GM18517 (cell line): ENCODE measurements at regions not wholly inside any gene's neighbourhood (a gene's known extent, or its start where the extent isn't known, plus 50 kb on each side); places are given as distances from the start of the nearest gene placed in this dataset.

Experiments used
- ATAC-seq: cut with Tn5 transposase; IDR thresholded peaks from one replicate; pipeline ENCODE4 v1.9.1; 2021; ENCODE audit warnings: mild to moderate bottlenecking, moderate library complexity; ENCODE audit not compliant: unreplicated experiment

DNA sequence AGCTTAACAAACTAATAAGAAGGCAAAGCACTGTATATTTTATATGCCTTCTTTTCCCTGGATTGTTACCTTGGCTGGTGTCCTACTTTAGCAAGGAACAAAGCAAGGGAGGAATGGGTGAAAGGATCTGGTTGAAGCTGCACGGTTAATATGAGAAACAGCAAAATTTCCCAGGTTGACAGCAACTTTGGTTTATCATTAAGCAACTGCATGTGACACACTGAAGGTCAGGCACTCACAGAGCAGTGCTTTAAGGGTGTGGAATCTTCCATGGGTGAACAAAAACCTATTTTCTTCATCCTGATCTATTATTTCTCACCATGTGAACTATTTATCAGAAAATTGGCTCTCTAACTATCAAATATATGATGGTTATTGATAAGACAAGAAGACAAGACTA, 109.0 kb upstream of the ATP10B start:
- ATAC-seq: no peak

DNA sequence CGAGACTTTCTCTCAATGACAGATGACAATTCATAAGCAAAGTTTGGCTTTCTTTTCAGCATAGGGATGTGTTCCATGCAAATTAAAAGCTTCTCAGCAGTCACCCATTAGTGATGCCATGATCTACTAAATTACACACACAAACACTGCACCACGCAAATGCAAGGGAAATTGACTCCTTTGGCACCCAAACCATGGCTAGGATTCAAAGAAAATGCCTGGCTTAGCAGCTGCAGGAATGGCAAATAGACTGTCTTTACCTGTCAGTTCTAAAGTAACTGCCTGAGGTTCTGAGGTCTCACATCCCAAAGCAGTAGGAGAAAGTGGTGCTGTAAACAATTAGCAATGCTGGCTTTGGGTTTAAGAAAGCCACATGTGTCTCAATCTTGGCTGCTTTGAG, 108.6 kb upstream of the ATP10B start:
- ATAC-seq: no peak

DNA sequence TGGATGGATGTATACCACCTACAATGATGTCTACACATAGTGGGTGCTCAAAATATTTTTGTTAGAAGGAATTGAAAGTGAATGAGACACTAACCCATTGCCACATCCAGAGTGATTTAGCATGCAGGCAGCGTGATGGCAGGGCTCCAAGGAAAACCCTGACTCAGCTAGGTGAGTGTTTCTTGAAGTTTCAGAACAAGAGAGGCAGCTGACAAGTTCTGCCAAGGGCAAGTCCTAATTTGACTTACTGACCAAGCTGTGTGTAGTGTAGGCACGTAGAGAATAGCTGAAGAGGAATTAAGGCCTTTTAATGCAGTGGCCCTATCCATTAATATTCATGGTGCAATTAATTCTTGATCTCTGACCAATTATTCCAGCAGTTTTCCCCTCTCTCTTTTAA, 107.8 kb upstream of the ATP10B start:
- ATAC-seq: no peak

DNA sequence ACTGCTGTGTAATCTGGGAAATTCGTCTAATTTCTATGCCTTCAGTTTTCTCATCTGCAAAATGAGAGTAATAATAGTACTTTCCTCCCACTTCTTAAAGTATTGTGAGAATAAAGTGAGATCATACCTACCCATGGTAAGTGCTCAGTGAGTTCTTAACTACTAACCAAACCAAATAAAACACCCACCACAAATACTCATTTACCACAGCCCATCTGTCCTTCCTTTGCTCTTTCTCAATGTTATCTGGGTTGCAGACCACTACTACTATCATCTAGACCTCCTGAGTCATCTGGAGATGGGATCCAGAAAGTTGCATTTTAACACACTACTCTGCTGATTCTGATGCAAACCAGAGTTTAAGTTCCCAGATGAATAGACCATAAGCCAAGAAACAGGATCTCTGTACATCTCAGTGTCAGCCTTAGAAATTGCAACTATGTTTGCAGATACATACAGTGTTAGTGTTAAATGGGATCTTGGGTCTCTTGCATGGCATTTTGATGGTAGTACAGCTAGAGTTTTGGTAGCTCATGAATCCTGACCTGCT, 105.4 kb upstream of the ATP10B start:
- no peak for ATAC-seq

DNA sequence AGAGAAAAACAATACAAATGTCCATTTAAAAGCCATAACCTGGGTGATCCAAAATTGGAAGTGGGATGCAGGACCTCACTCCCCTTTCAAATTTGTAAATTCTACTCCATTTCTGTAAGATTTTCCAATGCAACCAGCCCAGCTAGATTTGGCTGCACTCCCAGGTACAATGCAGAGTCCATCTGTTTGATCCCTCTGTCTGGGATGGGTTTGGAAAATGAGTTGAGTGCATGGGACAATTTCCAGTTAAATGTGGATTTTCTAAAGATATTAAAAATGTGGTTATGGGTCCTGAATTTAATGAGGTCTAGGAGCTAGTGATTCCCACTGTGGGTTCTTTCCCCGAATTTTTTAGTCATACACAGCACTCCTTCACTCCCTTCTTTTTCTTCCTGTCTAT, 104.0 kb upstream of the ATP10B start:
- no peak for ATAC-seq

DNA sequence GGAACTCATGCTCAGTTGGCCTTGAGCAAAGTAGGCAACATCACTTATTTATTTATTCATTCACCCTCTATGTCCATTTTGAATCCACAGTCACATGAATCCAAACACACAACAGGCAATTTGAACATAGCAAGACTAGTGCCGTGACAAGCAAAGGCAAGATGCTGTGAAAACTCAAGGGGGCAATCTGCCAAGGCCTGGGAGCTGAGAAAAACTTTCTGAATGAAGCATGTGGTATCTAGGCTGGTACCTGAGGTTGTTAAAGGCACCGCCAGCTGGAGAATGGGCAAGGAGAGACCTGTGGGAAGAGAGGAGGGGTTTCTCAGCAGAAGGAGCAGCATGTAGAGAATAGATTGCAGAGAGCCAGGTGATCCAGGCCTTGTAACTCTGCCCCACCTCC, 98.3 kb upstream of the ATP10B start:
- no peak for ATAC-seq

DNA sequence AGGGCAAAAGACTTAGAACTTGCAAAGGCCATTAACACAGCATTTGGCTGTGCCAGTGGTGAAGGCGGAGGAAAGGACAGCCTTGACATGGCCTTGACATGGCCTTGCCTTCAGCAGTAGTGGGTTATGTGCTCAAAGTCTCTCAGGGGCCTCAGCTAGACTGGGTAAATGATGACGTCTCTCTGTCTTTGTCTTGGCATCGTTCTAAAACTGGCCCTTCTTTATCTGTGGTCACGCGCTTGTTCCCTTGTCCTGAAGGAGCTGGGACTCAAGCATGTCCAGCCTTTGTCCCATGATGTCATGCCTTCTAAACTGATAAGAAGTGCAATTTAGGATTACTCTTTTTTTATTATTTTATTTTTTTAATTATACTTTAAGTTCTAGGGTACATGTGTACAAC, 88.7 kb upstream of the ATP10B start:
- no peak for ATAC-seq

DNA sequence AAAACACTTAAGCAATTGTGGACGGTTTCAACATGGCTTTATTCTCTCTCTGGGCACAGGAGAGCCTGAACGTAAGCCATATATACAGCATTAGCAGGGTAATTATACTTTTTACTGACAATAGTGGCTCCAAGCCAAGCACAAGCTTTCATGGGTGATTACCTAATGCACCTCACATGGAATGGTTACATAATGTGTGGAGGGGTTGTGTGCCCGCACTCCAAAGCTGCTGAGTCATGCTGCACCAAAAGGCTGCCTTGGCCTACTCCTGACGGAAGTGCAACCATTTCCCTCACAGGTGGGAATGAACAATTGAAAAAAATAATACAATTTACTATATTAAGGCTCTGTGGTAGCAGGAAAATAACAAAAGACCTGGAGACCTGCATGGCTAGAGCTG, 86.5 kb upstream of the ATP10B start:
- ATAC-seq: no peak

DNA sequence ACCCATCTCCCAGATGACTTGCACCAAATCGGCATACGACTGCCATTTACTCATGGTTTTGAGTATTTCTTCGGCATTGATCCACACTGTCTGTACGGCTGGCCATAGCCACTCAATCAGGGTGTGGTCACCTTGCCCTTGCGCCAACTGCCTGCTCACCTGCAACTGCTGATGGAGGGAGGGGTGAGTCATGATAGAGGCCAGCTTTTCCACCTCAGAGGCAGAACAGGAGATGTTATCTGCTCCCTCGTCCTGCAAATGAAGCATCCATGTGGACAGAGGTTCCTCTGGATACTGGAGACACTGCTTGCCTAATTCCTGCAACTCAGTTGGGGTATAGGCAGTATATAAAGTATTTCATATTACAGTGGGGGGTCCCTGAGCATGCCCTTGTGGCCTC, 85.6 kb upstream of the ATP10B start:
- ATAC-seq: no peak

DNA sequence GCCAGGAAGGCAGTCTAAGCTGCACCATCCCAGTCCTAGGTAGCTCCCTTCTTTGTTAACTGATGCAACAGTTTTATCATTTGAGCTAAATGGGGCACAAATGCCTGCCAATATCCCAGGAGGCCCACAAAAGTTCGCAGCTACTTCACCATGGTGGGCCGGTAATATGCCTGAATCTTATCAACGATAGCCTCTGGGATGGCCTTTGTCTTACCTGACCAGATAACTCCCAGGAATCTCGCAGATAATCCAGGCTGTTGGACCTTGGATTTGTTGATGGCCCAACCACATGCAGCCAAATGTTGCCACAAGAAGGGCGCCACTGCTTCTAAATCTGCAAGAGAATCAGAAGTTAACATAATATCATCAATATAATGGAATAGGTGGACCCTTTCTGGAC, 83.8 kb upstream of the ATP10B start:
- no peak for ATAC-seq

DNA sequence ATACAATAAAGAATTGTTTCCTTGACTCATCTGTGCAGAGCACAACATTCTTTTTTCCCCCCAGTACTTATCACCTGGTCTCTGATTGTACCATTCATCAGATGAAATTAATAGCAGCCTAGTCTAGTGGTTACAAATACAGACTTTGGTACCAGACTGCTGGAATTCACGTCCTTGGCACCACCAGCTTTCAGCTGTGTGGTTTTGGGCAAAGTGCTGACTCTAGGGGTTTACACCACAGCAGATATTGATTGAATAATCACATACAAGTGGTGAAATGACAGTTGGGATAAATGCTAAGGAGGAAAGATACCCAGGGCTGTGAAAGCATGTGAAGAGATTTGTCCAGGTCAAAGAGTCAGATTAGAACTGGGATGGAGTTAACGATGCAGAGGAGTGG, 79.3 kb upstream of the ATP10B start:
- no peak for ATAC-seq

DNA sequence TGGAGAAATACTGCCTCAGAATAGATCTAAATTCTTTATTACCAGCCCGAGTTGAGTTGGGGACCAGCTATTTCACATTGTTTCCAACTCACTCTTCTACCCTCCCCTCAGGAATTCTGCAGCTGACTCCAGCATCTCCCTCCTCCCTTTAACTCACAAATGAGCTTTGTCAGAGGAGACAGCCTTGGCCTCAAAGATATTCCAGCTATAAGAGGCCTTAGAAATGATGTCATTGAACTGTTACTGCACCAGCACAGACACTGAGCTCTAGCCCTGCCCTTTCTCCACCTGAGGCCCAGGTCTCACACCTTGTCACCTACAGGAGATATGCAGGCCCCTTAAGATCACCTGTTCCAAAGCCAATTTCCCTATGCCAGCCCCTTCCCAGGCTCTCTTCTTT, 78.4 kb upstream of the ATP10B start:
- ATAC-seq: no peak

DNA sequence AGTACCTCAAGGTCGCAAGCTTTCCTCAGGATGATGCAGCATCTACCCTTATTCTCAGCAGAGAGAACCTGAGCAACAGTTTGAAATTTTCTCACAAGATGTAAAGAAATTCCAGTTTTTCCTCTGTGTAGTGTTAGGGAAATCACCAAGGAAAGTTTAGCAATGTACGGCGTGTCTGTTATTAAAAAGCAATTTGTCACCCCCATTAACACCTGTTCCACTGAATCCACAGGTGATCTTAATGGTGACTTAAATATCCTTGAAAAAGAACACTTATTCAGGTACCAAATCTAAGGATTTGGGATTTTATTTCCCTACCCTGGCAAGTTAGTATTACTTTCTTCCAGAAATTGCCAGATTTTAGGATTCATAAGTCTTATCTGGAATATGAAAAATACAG, 77.9 kb upstream of the ATP10B start:
- no peak for ATAC-seq

DNA sequence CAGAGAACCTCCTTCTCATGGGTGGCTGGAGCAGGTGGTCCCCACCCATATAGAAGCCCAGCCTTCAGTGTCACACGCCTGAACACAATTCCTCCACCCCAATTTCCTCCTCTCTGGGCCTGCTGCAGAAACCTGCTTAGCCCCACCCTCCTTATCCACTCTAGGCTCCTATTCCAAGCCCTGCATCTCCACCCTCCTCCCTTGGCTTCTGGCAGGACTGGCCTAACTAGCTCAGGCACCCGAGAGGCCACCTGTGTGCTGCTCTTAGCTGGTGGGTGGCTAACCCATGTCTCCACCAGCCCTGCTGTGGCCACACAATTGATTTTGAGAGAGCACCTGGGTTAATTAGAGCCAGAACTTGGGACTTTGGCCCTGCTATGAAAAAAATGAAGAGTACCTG, 77.3 kb upstream of the ATP10B start:
- ATAC-seq: no peak

DNA sequence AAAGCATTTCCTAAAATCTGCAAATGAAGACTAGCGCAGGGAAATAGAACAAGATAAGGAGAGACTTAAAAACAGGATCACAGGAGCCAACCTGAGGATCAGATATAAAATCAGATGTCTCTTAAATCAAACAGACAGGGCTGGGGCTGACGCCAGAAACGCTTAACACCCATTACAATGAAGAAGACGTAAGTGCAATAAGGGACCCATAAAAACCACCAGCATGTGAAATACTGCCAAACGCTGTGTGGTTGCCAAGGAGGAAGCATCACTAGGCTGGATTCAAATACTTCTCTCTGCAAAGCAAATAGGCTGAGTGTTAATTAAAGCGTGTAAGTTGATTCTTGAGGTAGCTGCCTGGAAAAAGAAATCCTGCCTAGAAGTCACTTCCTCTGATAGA, 74.4 kb upstream of the ATP10B start:
- ATAC-seq: no peak

DNA sequence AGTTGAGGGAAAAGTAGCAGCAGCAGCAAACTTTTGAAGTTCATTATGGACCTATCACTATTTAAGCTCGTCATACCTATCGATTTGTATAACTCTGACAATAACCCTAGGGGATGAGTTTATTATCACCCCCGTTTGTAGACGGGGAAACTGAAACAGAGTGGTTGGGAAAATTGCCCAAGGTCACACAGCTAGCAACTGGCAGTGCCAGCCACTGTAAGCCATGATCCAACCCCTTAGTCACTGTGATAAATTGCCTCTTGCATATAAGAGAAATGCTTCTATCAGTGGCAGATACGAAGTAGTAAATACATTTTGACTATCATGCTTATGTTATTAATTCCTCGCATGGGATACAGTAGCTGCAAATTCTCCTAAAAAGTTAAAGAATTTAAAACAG, 73.3 kb upstream of the ATP10B start:
- no peak for ATAC-seq

DNA sequence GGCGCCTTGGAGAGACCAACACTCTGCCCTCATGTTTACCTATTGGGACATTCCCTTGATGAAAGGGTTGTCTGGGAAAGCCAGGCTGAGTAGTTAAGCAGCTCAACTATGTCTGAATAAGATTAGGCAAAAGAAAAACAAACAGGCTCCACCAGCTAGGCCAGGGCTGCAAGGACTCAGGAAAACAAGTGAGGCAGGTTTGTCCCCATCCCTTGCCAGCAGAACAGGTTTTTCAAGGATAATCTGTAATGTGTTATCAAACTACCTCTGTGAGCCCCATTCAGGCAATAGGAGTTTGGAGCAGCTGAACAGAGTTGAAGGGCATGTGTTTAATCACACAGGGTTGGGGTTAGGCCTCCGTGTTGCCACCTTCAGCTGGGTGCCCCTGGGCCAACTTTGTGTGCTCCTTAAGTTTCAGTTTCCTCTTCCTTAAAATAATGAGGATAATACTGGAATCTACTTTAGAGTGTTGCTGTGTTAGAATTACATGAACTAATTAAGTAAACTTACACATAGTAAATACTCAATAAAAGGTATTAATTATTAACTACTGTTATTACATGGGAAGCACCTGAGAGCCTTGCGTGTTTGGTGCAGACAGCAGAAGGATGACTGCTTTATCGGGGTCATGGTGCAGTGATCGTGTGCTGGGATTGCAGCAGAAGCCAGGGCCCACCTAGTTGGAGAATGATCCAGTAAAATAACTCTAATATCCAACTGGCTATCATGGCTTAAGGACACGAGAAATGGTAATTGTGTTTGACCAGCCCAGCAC, 72.1 kb upstream of the ATP10B start:
- ATAC-seq: no peak

DNA sequence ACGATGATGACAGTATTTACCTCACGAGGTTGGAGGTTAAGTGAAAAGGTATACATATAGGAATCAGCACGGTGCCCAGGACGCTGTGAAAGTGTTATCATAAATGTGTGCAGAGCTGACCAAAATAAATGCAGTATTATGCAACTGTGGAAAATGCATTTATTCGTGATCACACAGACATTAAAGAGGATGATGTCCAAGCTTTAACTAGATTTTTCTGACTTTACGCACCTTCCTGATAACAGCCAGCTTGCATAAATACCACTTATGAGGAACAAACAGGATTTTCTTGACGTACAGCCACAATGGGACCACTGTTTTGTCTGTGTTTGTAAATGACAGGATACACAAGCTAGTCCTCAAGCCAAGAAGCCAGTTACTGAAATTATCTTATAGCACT, 71.4 kb upstream of the ATP10B start:
- no peak for ATAC-seq

DNA sequence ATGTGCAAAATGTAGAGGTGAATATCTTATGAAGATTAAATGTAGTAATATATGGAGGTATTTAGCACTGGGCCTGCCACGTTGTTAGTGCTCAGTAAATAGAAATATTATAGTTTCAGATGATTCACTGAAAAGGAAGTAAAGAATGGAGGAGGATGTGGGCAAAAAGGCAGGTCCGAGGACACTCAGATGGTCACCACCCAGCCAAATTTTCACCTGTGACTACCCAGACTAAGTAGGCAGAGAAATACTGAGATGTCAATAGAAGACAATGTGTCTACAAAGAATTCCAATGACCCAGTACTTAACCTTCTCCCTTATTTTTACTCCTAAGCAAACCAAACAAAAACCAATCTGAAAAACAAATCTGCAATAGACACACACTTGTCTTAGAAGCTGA, 70.3 kb upstream of the ATP10B start:
- no peak for ATAC-seq

DNA sequence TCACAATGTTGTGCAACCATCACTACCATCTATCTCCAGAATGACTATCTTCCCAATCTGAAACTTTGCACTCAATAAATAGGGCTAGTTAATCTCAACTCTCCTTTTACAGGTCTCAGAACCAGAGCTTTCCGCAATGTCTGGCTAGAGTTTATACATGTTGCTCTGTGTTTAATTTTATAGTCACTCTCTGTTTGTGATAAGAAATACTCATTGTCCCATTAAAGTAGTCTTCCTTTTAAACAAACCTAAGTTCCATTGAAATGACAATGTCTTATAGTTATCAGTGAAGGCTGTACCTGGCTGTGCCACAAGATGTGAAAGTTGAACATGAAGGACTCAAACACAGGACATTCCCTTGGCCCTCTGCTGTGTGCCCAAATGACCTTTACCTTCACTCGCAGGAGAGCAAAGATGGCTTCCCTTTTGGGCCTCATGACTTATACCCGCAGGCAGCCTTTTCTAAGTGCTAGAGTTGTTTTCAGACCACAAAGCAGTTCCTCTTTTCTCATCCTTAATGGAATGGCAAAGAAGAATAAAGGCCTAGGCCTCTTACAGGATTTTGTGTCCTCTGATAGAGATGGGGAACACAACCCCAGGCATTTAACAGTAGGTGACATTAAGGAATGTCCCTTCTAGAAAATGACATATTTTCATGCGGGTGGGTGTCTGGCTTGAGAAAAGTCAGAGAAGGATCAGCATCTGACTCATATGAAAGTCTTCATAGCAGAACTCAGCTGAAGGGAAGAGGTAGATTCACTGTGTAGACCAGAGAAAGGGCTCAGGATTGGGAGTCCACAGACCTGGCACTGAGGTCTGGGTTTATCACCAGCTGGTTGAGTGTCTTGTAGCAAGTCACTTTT, 69.6 kb upstream of the ATP10B start:
- ATAC-seq: no peak

DNA sequence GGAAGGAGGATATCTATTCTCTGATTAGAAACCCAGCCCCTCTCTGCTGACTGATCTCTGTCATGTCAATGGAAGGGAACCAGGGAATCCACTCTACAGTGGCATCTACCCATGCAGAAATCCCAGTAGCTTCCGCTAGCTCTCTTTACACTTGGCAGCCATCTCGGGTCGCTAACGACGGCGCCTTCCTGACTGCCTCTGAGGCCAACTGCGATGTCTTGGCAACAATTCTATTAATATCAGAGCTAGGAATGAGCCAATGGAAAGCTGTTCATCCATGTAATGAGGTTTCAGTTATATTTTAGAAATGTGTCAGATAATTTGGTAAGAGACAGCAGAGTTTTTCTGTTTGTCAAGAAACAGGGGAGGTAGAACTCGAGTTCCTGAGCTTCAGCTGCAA, 67.6 kb upstream of the ATP10B start:
- no peak for ATAC-seq

DNA sequence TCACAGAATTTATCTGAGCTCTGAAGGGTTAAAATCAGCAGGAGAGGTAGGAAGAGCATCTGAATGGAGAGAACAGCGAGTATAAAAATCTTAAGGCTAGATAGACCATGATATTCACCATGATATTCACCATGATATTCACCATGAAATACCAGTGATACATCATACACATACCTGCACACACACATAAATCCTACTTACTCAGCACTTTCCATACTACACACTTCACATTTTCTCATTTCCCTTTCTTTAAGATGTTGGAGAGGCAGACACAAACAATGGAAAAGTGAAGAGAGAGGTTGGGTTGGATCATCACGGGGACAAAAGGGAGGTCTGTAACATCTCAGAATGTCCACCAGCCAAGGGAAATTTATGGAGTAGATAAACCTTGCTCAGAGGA, 66.4 kb upstream of the ATP10B start:
- ATAC-seq: no peak
